ENCODE measurements at regions not wholly inside any gene's neighbourhood (a gene's known extent, or its start where the extent isn't known, plus 50 kb on each side); places are given as distances from the start of the nearest gene placed in this dataset.

GRCh38 chr5:167280111-167280510 lies 1011.3 kb upstream of the WWC1 start:
- Histone ChIP-seq H3K4me3 (replicated peaks in 1 of 3) (no peak overlapping the region), H3K27me3 (no peaks in the 10 kb centered on the region), H3K9me3 (no peaks in the 10 kb centered on the region), H3K4me1 (no peaks in the 10 kb centered on the region), H3K27ac (no peak overlapping the region), H3K36me3 (no peaks in the 10 kb centered on the region)
- 92 to 93% methylated on average over 3 of the region's 3 CpGs for WGBS, 2 donors
- DNase-seq: no peak
- intact Hi-C loops (cut with DNase I): no loop called here
- TF ChIP-seq, protein P1, sequence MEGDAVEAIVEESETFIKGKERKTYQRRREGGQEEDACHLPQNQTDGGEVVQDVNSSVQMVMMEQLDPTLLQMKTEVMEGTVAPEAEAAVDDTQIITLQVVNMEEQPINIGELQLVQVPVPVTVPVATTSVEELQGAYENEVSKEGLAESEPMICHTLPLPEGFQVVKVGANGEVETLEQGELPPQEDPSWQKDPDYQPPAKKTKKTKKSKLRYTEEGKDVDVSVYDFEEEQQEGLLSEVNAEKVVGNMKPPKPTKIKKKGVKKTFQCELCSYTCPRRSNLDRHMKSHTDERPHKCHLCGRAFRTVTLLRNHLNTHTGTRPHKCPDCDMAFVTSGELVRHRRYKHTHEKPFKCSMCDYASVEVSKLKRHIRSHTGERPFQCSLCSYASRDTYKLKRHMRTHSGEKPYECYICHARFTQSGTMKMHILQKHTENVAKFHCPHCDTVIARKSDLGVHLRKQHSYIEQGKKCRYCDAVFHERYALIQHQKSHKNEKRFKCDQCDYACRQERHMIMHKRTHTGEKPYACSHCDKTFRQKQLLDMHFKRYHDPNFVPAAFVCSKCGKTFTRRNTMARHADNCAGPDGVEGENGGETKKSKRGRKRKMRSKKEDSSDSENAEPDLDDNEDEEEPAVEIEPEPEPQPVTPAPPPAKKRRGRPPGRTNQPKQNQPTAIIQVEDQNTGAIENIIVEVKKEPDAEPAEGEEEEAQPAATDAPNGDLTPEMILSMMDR (IDR thresholded peaks at IDR 0.05): no peak
- TF ChIP-seq POLR2A (IDR thresholded peaks at IDR 0.05): no peak

DNA sequence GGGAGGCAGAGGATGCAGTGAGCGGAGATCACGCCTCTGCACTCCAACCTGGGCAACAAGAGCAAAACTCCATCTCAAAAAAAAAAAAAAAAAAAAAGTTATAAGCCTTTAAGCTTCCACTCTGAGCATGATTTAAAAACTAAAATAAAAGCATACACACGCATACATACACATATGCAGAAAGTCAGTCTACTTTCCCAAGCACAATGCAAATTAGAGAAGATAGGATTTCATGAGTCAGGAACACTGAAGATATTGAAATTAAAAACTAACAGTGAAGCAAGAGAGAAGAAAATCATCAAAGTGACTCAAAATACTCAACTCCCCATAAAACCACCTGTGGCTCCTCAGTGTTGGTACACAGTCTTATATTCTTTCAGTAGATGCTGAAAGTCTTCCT lies 1009.5 kb upstream of the WWC1 start:
- H3K36me3 ChIP-seq: no peaks in the 10 kb centered on the region
- DNase-seq: no peak
- TF ChIP-seq, protein P1 (IDR thresholded peaks at IDR 0.05): no peak
- no peak for TF ChIP-seq POLR2A (IDR thresholded peaks at IDR 0.05)
- WGBS, 2 donors: 94 to 96% methylated on average over 3 of the region's 3 CpGs
- H3K9me3 ChIP-seq: no peaks in the 10 kb centered on the region
- H3K4me1 ChIP-seq: no peaks in the 10 kb centered on the region
- H3K27ac ChIP-seq: no peak overlapping the region
- no peak overlapping the region for H3K4me3 ChIP-seq (replicated peaks in 1 of 3)
- no peaks in the 10 kb centered on the region for H3K27me3 ChIP-seq
- intact Hi-C loops (cut with DNase I): no loop called here

DNA sequence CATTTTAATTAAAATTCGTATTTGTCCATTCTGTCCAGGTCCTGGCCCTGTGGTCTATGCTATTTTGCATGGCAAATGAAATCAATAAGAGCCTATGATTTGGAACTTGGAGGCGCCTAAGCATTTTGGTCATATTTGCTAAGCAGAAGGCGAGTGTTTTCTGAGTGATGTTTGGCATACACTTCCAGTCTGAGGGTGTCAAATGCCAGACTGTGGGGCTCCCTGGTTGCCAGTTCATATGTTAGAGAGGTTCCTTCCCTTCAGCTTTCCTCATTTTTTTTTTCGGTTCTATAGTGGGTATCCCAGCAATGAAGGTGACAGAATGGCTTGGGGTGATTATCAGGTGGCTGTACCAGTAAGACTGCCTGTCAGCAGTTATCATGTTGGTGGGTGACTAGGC lies 1007.8 kb upstream of the WWC1 start:
- Histone ChIP-seq H3K27me3 (no peaks in the 10 kb centered on the region), H3K9me3 (no peaks in the 10 kb centered on the region), H3K36me3 (no peaks in the 10 kb centered on the region), H3K4me3 (replicated peaks in 1 of 3) (no peak overlapping the region), H3K27ac (no peak overlapping the region), H3K4me1 (no peaks in the 10 kb centered on the region)
- no peak for DNase-seq
- intact Hi-C loops (cut with DNase I): no loop called here
- TF ChIP-seq, protein P1 (IDR thresholded peaks at IDR 0.05): no peak
- no peak for TF ChIP-seq POLR2A (IDR thresholded peaks at IDR 0.05)
- WGBS, 2 donors: 73 to 95% methylated on average over 4 of the region's 4 CpGs

DNA sequence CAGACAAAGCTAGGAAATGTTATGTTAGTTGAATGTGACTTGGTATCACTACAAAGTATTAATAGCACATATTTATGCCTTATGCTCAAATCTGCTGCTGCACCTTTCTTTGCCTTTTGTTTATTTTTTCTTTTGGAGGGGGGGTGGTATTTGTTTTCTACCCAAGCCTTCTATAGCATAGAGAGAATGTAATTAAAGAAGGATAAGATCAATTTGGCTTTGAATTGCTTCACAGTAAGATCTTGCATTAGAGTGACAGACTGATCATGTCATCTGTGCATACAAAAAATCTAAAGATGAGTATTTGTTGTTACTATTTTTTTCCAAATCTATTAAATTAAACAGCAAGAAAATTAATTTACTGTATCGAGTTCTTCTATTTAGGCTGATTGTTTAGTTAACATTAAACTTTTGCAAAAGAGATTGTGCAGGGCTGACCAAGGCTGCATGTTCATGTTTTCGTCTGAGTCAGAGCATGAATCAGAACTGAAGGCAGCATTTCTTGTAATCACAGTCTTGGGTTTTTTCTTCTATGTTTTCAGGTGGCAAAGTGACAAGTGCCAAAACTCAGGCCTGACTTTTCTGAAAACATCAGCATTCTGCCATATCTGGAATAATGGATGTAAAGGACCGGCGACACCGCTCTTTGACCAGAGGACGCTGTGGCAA lies 1007.1 kb upstream of the WWC1 start:
- H3K36me3 ChIP-seq: no peaks in the 10 kb centered on the region
- H3K4me3 ChIP-seq (replicated peaks in 1 of 3): no peak overlapping the region
- H3K27me3 ChIP-seq: no peaks in the 10 kb centered on the region
- 88 to 92% methylated on average over 6 of the region's 6 CpGs for WGBS, 2 donors
- TF ChIP-seq, protein P1 (IDR thresholded peaks at IDR 0.05): no peak
- TF ChIP-seq POLR2A (IDR thresholded peaks at IDR 0.05): no peak
- H3K9me3 ChIP-seq: no peaks in the 10 kb centered on the region
- no peaks in the 10 kb centered on the region for H3K4me1 ChIP-seq
- H3K27ac ChIP-seq: no peak overlapping the region
- intact Hi-C loops (cut with DNase I): no loop called here
- no peak for DNase-seq

DNA sequence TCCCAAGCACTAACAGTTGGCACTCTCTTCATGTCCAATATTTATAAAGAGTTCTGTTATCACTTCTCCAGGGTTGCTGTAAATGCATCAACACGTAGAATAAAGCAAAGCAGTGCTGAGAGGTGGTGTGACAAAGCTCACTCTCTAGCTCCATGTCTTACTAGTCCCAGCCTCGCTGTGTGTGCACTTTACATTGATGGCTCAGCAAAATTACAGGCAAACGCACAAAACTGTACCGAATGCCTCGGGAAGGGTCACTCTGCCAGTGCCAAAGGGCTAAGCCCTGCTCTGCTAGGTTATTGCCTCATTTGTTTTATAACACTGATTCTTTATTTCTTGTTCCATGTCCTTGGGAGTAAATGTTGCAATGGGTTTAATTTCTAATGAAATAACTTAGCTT lies 1005.9 kb upstream of the WWC1 start:
- no peak overlapping the region for H3K27ac ChIP-seq
- H3K4me3 ChIP-seq (replicated peaks in 1 of 3): no peak overlapping the region
- TF ChIP-seq, protein P1 (IDR thresholded peaks at IDR 0.05): no peak
- no peak for TF ChIP-seq POLR2A (IDR thresholded peaks at IDR 0.05)
- H3K36me3 ChIP-seq: no peaks in the 10 kb centered on the region
- no peaks in the 10 kb centered on the region for H3K4me1 ChIP-seq
- WGBS, 2 donors: 70 to 81% methylated on average over 5 of the region's 5 CpGs
- no peaks in the 10 kb centered on the region for H3K27me3 ChIP-seq
- intact Hi-C loops (cut with DNase I): no loop called here
- no peaks in the 10 kb centered on the region for H3K9me3 ChIP-seq
- no peak for DNase-seq

Data from thyroid gland (tissue), 4 donors.